ENCODE measurements at regions not wholly inside any gene's neighbourhood (a gene's known extent, or its start where the extent isn't known, plus 50 kb on each side); places are given as distances from the start of the nearest gene placed in this dataset.

DNA sequence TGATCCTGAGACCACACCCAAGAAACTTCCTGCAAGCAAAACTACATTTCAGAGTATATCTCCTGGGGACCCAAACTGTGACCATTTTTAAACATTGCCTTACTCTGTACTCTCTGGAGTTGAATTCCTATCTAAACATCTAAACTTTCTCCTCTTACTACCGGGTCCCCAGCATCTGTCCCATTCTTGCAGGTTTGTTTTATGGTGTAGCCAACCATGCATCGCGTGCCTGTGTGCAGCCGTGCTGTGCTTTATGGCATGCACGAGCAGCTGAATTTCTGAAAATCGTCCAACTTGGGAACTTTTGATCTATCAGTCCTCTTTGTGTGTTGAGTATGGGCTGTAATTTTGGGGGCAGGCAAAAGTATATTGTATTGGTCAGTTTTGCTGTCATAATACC lies 423.8 kb upstream of the DPP6 start:
- Histone ChIP-seq H3K4me3 (no peak overlapping the region), H3K27me3 (no peaks in the 10 kb centered on the region), H3K4me1 (no peaks in the 10 kb centered on the region), H3K9me3 (no peaks in the 10 kb centered on the region), H3K36me3 (no peaks in the 10 kb centered on the region), H3K27ac (no peak overlapping the region)
- 76 to 90% methylated on average over 6 of the region's 6 CpGs for WGBS, 2 donors
- ATAC-seq (no peak), DNase-seq (no peak)
- intact Hi-C loops (cut with DNase I): no loop called here
- TF ChIP-seq CTCF (IDR thresholded peaks at IDR 0.05): no peak

GRCh38 chr7:153628825-153629224 lies 423.4 kb upstream of the DPP6 start:
- Histone ChIP-seq H3K4me1 (no peaks in the 10 kb centered on the region), H3K27ac (no peak overlapping the region), H3K9me3 (no peaks in the 10 kb centered on the region), H3K36me3 (no peaks in the 10 kb centered on the region), H3K27me3 (no peaks in the 10 kb centered on the region), H3K4me3 (no peak overlapping the region)
- intact Hi-C loops (cut with DNase I): no loop called here
- no peak for DNase-seq
- ATAC-seq: no peak
- TF ChIP-seq CTCF (IDR thresholded peaks at IDR 0.05): no peak
- 67 to 81% methylated on average over 1 of the region's 1 CpG for WGBS, 2 donors

DNA sequence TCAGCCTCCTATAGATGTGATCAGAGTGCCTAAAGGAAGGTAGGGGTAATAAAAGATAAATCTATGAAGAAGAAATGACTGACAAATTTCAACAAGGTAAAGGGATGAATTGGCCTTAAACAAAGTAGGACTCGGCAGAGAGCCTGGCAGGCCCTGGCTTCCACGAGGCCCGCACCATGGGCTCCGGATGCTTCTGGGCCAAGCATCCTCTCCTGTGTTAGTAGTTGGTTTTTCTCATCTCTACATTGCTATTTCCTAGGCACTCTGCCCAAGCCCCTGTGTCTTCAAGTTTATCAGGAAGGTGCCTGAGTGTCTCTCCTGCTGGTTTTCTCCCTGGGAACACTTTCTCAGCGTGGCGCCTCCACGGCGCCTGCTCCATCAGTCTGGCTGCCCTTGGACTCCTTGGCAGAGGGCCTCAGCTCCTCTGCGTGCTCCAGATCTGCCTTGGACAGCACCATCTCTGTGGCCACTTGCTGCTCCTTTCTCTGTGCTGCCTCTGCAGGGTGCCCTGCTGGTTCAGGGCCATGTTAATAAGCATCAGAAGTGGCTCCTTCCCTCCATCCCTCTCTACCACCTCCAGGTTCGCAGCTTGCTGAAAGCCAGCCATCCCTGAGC lies 413.3 kb upstream of the DPP6 start:
- Histone ChIP-seq H3K27me3 (no peaks in the 10 kb centered on the region), H3K9me3 (peaks cover 0 to 55% (median 11%) of the 10 kb centered on the region in 11 donors), H3K27ac (no peak overlapping the region), H3K36me3 (no peaks in the 10 kb centered on the region), H3K4me1 (no peaks in the 10 kb centered on the region), H3K4me3 (no peak overlapping the region)
- WGBS, 2 donors: 75 to 84% methylated on average over 10 of the region's 10 CpGs
- peak in 1 of 8 donors; percentile 27 for ATAC-seq
- TF ChIP-seq CTCF (IDR thresholded peaks at IDR 0.05): no peak
- DNase-seq: no peak
- intact Hi-C loops (cut with DNase I): no loop called here

DNA sequence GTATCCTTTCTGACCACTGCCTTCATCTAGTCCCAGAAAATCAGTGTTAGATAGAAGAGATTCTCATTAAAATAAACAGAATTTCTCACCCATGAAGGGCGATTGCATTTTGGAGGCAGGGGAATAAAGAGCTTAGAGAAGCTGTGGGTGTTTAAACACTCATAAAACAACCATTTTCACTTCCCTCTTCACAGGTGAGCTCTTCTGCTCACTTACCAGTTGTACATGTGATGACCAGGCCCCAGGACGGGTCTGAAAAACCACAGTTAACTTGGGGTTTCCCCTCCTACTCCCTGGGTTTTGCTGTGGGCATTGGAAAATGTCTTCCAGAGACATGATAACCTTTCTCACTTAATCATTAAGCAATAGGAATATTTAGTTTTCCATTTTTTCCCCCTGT lies 411.6 kb upstream of the DPP6 start:
- no peak overlapping the region for H3K4me3 ChIP-seq
- peaks cover 0 to 66% (median 13%) of the 10 kb centered on the region in 11 donors for H3K9me3 ChIP-seq
- WGBS, 2 donors: 57 to 66% methylated on average over 2 of the region's 2 CpGs
- TF ChIP-seq CTCF (IDR thresholded peaks at IDR 0.05): no peak
- no peaks in the 10 kb centered on the region for H3K4me1 ChIP-seq
- peak overlapping the region in 2 of 10 donors; percentile 7 to 22 for H3K27ac ChIP-seq
- no peaks in the 10 kb centered on the region for H3K27me3 ChIP-seq
- no peaks in the 10 kb centered on the region for H3K36me3 ChIP-seq
- intact Hi-C loops (cut with DNase I): no loop called here
- ATAC-seq (no peak), DNase-seq (no peak)

Data from heart right ventricle (tissue), 16 donors.